H1 (cell line): ENCODE measurements at regions not wholly inside any gene's neighbourhood (a gene's known extent, or its start where the extent isn't known, plus 50 kb on each side); places are given as distances from the start of the nearest gene placed in this dataset.

Experiments used
- CBX5 ChIP-seq: fragments of 300-800, 300-1000 bp; sonication (generic); IDR thresholded peaks from 2 replicates; pipeline ENCODE4 v1.7.1; 2016; ENCODE audit warnings: antibody characterized with exemption, low read length, low read depth
- CHD2 ChIP-seq: IDR thresholded peaks from 2 replicates; pipeline ENCODE4 v1.6.1; 2012; ENCODE audit warnings: low read length, improper control_type of control experiment
- CHD7 ChIP-seq: fragments of 300-600 bp; sonication (generic); IDR thresholded peaks from 2 replicates; pipeline ENCODE4 v1.7.1; 2012; ENCODE audit warnings: low read length, moderate library complexity, mild to moderate bottlenecking, inconsistent platforms; ENCODE audit not compliant: insufficient replicate concordance
- HDAC6 ChIP-seq: IDR thresholded peaks from one replicate; pipeline ENCODE4 v1.7.1; 2012; ENCODE audit warnings: low read depth, mild to moderate bottlenecking, inconsistent platforms, low read length, moderate library complexity
- RAD21 ChIP-seq, 2 experiments: IDR thresholded peaks in 1 of 2; conservative IDR thresholded peaks in 1 of 2; 2 replicates each; pipeline ENCODE4 v1.6.1; 2011; ENCODE audit warnings: low read depth in 2 of 2, low read length in 2 of 2, improper control_type of control experiment in 1 of 2, inconsistent platforms in 1 of 2, mild to moderate bottlenecking in 1 of 2, moderate library complexity in 1 of 2
- SIN3A ChIP-seq, 2 experiments: IDR thresholded peaks in 1 of 2; conservative IDR thresholded peaks in 1 of 2; 2 replicates each; pipeline ENCODE4 v1.6.1; 2011 to 2012; ENCODE audit warnings: low read length in 2 of 2, improper control_type of control experiment in 1 of 2, low read depth in 1 of 2, mild to moderate bottlenecking in 1 of 2
- SRF ChIP-seq: IDR thresholded peaks from 2 replicates; pipeline ENCODE4 v1.6.1; 2011; ENCODE audit warnings: mild to moderate bottlenecking, low read depth, low read length, moderate library complexity
- TEAD4 ChIP-seq: IDR thresholded peaks from 2 replicates; pipeline ENCODE4 v1.6.1; 2012; ENCODE audit warnings: low read depth, low read length, inconsistent platforms, mixed read lengths

DNA sequence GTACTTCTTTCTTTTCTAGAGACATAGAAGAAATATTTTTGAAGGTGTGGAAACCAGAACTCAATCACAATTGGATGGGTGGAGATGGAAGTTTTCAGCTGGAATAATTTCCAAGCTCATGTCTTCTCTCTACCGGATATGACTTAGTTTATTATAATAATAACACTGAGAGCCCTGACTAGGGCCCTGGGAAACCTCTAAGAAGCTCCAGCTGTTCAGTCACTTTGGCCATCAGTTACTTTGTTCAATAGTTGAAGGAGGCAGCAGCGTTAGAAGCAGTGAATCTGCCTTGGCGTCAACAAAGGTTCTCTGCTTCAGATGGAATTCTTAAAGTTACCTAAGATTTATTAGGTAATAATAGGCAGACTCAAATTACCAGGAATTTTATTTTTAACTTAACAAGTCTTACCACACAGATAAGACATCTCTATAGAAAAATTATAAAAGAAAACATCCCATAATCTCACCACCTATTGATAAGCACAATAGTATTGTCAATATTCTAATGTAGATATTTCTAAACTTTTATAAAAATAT lies 293.8 kb upstream of the CHAC2 start (continued):
- TF ChIP-seq CHD7 (no peak), SRF (no peak), HDAC6 (no peak), CHD2 (no peak), SIN3A (conservative IDR thresholded peaks at IDR 0.05 in 1 of 2, IDR thresholded peaks at IDR 0.05 in 1 of 2; ENCODE audit: low read depth in 1 of 2, low read length in 2 of 2) (no peak), CBX5 (no peak), TEAD4 (no peak), RAD21 (IDR thresholded peaks at IDR 0.05 in 1 of 2, conservative IDR thresholded peaks at IDR 0.05 in 1 of 2; ENCODE audit: low read depth in 2 of 2, low read length in 2 of 2) (no peak)
